ENCODE measurements at regions not wholly inside any gene's neighbourhood (a gene's known extent, or its start where the extent isn't known, plus 50 kb on each side); places are given as distances from the start of the nearest gene placed in this dataset.

- no peaks in the 10 kb centered on the region for H3K36me3 ChIP-seq (ENCODE audit: control insufficient read depth in 4 of 4, insufficient read depth in 4 of 4, low read length in 4 of 4)
Measured at GRCh38 chr3:72336821-72337479, 511.3 kb downstream of the SHQ1 start.

GRCh38 chr3:72336114-72336651, 512.1 kb downstream of the SHQ1 start:
- Histone ChIP-seq H3K4me1 (ENCODE audit: control insufficient read depth in 5 of 5, insufficient read depth in 5 of 5, low read length in 5 of 5) (peaks cover 0 to 21% (median 15%) of the 10 kb centered on the region in 5 donors), H3K9ac (ENCODE audit: insufficient read depth in 1 of 2, low read length in 2 of 2) (no peak overlapping the region), H3K27me3 (ENCODE audit: control insufficient read depth in 3 of 3, insufficient read depth in 3 of 3, low read length in 2 of 3) (no peaks in the 10 kb centered on the region), H3K9me3 (ENCODE audit: control insufficient read depth in 4 of 4, insufficient read depth in 3 of 4, low read length in 3 of 4) (no peaks in the 10 kb centered on the region), H3K27ac (ENCODE audit: low read depth in 1 of 2, low read length in 1 of 2) (no peak overlapping the region), H3K4me3 (no peak overlapping the region), H3K36me3 (ENCODE audit: control insufficient read depth in 4 of 4, insufficient read depth in 4 of 4, low read length in 4 of 4) (no peaks in the 10 kb centered on the region)
- 86 to 89% methylated on average over 7 of the region's 7 CpGs for WGBS, 2 donors
- TF ChIP-seq CTCF (IDR thresholded peaks at IDR 0.05; ENCODE audit: control extremely low read depth, extremely low read depth) = no peak
- DNase-seq = no peak
- no peak for ATAC-seq (ENCODE audit: insufficient read depth, low FRiP score)

More at GRCh38 chr3:72336821-72337479, 511.3 kb downstream of the SHQ1 start:
- H3K4me3 ChIP-seq = no peak overlapping the region
- ATAC-seq (ENCODE audit: insufficient read depth, low FRiP score) (no peak), DNase-seq (peak; percentile 86 to 96 (median 91))
- peaks cover 0 to 21% (median 15%) of the 10 kb centered on the region in 5 donors for H3K4me1 ChIP-seq (ENCODE audit: control insufficient read depth in 5 of 5, insufficient read depth in 5 of 5, low read length in 5 of 5)
- no peaks in the 10 kb centered on the region for H3K27me3 ChIP-seq (ENCODE audit: control insufficient read depth in 3 of 3, insufficient read depth in 3 of 3, low read length in 2 of 3)
- 18 to 23% methylated on average over 24 of the region's 24 CpGs for WGBS, 2 donors
- peak overlapping the region in 1 of 2 donors; percentile 79 for H3K27ac ChIP-seq (ENCODE audit: low read depth in 1 of 2, low read length in 1 of 2)
- no peaks in the 10 kb centered on the region for H3K9me3 ChIP-seq (ENCODE audit: control insufficient read depth in 4 of 4, insufficient read depth in 3 of 4, low read length in 3 of 4)
- no peak for TF ChIP-seq CTCF (IDR thresholded peaks at IDR 0.05; ENCODE audit: control extremely low read depth, extremely low read depth)
- no peak overlapping the region for H3K9ac ChIP-seq (ENCODE audit: insufficient read depth in 1 of 2, low read length in 2 of 2)

DNA sequence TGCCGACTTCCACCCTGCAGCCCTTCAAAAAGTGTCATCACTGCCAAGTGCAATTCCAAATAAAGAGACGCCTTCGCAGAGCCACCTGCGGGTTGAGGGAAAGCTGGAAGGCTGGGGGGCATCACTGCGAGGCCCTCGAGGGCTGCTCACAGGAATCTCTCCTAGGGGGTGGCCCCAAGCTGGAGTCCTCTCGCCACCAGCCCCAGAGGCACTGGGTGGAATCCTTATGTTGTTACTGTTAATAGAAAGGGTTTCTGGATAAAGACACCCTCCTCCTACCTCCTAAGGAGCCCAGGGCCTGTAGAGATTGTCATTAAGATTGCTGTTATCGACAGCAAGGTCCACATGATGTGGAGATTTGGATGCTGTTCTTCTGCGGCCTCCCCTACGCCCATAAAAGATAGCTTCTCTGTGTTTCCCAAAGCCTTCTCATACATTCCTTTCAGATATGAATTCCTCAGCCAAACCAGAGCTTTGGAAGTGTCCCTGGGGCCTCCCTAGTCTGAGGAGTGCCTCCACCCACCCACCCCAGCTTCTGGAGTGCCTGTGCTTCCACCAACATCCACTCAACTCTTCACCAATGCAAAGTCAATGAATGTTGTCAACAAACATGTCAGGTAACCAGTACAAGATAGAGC, 512.7 kb downstream of the SHQ1 start:
- ATAC-seq (ENCODE audit: insufficient read depth, low FRiP score) (no peak), DNase-seq (peak in 1 of 3 donors; percentile 10)
- no peaks in the 10 kb centered on the region for H3K9me3 ChIP-seq (ENCODE audit: control insufficient read depth in 4 of 4, insufficient read depth in 3 of 4, low read length in 3 of 4)
- no peak for TF ChIP-seq CTCF (IDR thresholded peaks at IDR 0.05; ENCODE audit: control extremely low read depth, extremely low read depth)
- H3K27ac ChIP-seq (ENCODE audit: low read depth in 1 of 2, low read length in 1 of 2) = no peak overlapping the region
- WGBS, 2 donors = 88 to 94% methylated on average over 10 of the region's 10 CpGs
- no peak overlapping the region for H3K4me3 ChIP-seq
- no peak overlapping the region for H3K9ac ChIP-seq (ENCODE audit: insufficient read depth in 1 of 2, low read length in 2 of 2)
- H3K4me1 ChIP-seq (ENCODE audit: control insufficient read depth in 5 of 5, insufficient read depth in 5 of 5, low read length in 5 of 5) = peaks cover 0 to 21% (median 15%) of the 10 kb centered on the region in 5 donors
- no peaks in the 10 kb centered on the region for H3K36me3 ChIP-seq (ENCODE audit: control insufficient read depth in 4 of 4, insufficient read depth in 4 of 4, low read length in 4 of 4)
- H3K27me3 ChIP-seq (ENCODE audit: control insufficient read depth in 3 of 3, insufficient read depth in 3 of 3, low read length in 2 of 3) = no peaks in the 10 kb centered on the region
